HL-60/S4 (cell line): ENCODE measurements at regions not wholly inside any gene's neighbourhood (a gene's known extent, or its start where the extent isn't known, plus 50 kb on each side); places are given as distances from the start of the nearest gene placed in this dataset.

ENCODE experiments used
- in situ Hi-C: fragments of 300-500 bp; cut with MboI; formaldehyde crosslinking; loops from 2 replicates; pipeline ENCODE4 v1.14.3; 2022; ENCODE audit warnings: low sequenced_read_pairs

DNA sequence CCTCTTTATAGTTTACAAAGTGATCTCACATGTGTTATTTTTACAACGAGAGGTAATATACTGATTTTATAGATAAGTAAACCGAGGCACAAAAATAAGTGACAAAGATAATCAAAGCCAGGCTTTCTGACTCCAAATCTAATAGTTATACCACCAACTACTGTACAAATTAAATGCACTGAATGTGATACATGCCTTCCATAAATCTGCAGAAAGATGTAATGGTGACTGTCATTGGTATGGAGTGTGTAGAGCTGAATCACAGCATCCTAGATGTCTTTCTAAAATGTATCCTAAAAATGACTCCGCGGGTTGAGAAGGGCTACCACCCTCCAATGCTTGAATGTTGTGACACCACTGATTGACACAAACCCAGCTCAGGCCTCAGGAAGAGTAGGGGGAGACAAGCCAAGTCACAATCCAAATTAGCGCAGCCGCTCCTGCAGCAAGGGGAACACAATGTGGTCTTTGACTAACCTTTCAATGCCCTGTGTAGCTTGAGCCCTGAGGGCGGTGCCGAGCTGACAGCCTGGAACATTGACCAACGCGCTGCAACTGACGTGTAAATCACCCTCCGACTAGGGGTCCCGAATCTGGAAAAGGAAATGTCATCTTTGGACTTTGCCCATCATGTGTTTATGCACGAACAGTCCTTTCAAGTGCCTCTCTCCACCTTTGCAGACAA lies 136.8 kb downstream of the OLIG3 start:
- in situ Hi-C loops = no loop called here

DNA sequence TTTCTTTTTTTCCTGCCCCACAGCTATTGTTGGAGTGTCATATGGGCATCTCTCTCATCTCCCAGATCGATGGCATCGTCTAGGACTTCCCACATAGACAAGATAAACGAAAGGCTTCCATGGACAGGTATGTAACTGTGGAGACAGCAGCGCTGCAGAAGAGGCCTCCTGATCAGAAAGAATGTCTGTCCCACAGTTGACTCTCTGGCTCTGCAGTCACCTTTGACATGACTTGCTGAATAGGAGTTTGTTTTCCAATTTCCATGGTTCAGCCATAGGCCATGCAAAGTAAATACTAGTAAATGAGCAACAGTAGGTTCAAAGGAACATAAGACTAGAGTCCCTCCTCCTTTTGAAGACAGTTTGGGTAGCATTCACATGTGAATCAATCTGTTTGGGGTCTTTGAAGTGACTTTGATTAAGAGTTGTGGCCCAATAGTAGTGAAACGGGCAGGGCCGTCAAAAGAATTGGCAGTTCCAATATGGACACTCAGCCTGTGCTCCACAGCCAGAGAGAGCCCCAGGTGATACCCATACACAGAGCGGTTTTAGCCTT lies 134.7 kb upstream of the IFNGR1 start:
- in situ Hi-C loops = no loop called here

DNA sequence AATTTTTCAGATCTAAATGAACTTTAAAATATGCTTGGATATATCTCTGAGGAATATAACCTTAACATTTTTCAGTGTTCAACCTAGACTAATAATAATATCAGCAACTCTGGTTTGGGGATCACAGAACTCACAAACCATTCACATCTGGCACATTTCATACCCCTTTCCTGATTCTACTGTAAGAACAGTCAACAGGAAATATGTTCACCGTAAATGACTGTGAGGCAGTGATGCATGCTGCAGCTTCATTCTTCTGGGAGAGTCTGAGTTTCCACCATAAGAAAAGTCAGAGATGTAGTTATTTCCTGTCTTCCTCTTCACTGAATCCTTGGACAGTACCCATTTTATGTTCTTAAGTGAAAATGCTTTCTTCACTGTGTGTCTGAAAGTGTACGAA lies 134.2 kb upstream of the IFNGR1 start:
- in situ Hi-C loops = no loop called here

DNA sequence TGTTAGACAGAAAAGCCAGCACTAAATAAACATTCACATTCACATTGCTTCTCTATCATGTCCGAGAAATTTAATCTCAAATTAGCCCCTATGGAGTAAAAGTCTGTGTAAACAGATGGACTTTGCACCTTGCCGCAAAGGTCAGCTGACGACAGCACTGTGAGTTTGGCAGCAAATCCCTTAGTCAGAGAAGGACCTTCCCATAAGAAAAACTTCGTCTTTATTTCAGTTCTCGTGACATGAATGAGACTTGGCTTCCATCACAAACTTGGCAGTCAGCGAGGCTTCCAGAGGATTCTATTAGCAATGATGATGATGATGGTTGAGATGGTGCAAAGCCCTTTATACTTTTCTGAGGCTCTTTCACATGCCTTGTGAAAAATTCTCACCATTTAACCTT lies 133.7 kb upstream of the IFNGR1 start:
- in situ Hi-C loops = no loop called here

DNA sequence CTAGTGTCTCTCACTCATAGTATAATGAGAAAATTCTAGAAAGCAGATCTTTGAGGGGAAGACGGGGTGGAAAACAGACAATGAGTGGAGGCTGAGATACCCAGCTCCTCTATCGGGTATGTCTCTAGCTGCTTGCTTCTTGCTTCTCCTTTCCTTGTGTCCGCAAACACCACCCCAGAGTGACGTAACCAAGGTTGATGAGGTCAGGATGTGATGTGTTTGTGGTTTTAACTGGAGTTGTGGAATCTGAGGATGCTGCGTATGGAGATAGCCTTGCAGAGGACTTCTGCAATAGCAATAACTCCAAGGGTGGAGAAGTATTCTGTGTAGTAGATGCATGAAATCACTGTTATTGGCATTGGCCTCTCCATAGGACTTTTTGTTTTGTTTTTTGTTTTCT lies 132.7 kb upstream of the IFNGR1 start:
- in situ Hi-C loops = no loop called here

DNA sequence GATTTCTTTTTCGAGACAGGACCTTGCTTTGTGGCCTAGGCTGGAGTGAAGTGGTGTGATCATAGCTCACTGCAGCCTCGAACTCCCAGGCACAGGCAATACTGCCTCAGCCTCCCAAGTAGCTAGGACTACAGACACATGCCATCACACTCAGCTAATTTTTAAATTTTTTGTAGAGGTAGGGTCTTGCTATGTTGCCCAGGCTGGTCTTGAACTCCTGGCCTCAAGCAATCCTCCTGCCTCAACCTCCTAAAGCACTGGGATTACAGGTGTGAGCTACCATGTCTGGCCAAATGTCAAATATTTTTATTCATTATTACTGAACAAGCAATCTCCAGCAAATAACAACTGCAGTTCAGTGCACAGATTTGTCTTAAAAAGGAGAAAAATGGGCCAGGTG lies 131.7 kb upstream of the IFNGR1 start:
- in situ Hi-C loops = no loop called here

DNA sequence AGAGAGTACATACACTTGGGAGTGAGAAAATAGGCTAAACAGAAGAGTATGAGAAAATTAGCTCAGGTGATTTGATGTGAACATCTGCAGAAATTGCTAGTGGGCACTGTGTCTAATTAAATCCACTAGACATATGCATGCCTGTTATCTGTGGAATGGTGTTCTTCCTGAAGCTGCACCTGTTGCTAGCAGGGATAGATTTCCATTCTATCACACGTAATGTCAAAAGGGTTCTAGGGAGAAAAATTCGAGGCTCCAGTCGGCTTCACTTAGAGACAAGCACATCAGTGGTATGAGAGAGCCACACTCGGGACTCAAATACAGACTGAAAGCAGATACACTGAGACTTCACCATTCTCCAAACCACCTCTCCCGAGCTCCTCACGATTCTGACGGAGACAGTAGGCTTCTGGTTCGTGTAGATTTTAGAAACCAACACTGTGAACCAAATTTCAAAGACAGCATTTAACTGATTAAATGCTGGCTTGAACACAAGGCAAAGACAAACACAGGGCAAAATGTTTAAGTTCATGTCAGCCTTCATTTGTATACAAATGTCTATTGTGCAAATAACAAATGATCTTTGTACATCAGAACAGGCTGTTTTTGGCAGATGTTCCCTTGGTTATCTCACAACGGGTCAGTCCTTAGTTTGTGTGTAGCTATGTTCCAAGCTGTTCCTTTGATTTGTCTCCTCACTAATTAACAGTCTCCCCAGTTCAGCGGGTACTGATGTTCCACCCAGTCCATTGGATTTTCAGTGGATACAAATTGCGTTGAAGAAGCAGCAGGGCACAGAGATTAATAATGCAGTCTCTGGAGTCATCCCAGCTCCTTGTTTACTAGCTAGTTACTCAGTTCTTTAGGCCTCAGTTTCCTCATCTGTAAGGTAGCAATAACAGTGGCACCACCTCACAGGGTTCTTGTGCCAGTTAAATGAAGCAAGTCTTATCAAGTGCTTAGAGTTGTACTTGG lies 131.0 kb upstream of the IFNGR1 start:
- in situ Hi-C loops = no loop called here

DNA sequence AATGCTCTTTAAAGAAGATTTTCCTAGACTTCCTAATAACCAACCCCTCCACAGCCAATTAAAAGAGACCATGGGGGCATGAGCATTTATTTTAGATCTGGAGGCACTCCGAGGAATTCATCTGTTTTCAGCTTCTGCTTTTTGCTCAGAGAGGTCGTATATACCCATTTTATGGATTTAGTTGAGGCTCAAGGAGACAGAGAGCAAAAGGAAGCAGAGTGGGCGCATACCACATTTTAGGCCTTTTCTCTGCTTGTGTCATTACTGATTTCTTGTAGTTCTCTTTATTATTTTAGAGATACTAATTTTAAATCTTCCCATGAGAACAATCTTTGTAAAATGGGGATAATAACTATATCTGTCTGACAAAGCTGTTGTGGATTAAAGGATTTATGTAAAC lies 129.6 kb upstream of the IFNGR1 start:
- in situ Hi-C loops = no loop called here

DNA sequence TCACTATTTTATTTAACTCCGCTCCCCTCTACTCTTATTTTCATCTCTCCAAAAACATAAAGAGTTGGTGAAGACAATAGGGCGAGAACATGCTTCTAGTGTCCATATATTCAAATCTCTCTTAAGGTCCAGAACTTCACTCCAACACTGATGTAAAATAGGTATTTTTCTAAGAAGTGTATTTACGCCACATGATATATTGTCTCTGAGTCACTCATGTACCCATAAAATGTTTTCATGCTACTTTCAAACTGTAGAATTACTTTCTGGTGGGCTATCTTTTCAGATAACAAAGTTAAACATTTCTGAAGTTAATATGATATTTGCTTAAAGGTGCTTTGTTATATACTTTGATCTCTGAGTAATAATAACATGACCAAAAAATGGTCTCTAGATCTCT lies 124.1 kb upstream of the IFNGR1 start:
- in situ Hi-C loops = no loop called here

DNA sequence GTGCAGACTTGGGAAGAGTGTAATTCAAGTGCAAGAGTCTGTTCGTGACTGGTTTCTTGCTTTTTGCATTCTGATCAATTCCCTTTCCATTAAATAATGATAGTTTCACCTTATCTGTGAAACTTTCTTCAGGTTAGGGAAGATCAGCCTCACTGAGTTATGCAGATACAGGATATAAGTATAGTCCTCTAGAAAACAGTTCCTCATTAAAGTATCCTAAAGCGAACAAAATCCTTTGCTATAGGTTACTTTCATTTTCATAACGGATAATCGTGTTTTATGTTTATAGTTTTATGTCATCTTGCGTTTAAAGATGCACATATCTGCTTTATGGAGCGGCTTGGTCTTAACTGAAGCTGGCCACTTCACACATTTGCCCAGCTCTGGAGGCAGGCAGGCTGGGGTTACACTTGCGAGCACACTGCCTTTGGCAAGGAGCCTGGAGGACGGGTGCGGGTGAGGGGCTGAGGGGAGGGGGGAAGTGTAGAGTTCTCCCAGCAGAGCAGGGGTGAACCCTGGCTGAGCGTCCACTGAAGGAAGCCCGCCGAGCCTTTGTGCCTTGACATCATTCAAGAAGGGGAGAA lies 123.5 kb upstream of the IFNGR1 start:
- in situ Hi-C loops = no loop called here

DNA sequence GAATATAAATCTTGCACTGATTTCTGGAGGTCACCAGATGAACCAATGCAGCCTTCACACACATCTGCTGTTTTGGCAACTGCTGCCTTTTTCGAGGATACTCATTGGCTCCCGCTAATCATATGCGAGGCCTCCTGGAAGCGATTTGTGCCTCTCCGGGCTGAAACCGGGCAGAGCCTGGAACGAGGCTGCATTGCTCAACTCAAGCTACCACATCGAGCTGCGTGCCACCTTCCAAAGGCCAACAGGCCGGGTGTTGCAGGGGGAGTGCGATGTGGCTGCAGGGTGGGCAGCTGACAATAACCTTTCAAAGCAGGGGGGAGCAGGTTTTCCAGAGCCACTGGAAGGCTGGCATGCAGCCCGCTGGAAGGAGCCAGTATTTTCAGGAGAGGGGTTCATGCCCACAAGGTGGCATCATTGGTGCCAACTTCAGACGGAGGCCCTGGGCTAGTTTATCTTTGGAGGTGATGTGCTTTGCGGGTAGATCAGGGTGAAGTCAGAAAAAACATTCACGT lies 122.6 kb upstream of the IFNGR1 start:
- in situ Hi-C loops = no loop called here

DNA sequence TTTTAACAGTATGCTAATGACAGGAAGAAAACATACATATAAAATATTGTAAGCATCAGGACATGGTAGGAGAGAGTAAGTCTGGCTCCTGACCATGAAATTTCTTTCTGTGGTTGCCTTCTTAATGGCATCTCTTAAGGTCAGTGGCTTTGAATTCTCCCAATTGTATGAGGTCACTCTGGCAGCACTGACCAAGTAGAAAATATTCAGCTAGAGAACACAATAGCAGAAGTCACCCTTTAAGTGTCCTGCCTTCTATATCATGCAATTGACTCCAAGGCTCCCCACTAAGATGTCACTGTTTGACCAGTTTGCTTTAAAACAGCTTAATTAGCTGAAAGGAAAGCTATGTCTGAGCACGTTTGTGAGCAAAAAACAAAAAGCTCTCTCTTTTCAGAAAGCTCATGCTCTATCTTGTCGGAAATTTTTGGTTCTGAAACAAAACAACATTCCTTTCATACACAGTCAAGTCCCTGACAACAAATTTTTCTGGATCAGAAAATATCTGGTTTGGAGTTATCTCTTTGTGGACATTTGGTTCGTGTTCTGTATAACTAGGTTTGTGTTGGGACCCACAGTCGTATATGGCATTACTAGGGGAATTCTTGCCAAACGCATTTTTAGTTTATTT lies 120.9 kb upstream of the IFNGR1 start:
- in situ Hi-C loops = no loop called here

DNA sequence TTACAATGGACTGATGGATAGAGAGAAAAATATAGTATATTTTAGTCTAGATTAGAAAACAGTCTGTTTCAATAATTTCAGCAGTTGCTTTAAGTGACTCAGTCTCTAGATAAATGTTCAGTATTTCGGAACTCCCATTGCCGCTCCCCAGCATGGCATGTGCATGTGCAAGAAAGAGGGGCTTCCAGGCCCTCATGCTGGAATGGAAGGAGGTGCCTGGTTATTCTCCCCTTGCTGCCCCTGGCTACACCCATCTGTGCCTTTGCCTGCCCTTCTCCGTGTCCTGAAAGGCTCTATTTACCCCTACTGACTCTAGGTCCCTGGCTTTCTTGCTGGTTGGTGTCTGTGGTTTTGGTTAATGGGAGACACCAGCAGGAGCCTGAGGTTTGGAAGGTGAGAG lies 115.7 kb upstream of the IFNGR1 start:
- in situ Hi-C loops = no loop called here

DNA sequence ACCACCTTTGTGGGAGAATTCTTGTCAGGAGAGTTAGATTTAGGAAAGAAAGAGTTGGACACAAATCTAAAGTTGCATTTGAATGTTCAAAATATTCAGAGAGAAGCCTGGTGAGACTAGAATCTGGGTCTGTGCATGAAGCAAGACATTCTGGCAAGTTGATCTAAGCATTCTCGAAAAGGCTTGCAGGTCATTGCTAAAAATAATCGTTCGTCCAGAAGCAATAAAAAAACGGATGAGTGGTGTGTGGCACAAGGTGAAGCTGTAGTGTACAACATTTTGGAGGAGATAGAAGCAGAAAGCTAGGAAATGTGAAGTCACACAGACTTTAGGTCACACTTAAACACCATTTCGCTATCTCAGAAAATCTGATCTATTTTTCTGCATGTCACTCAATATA lies 114.9 kb upstream of the IFNGR1 start:
- in situ Hi-C loops = no loop called here

DNA sequence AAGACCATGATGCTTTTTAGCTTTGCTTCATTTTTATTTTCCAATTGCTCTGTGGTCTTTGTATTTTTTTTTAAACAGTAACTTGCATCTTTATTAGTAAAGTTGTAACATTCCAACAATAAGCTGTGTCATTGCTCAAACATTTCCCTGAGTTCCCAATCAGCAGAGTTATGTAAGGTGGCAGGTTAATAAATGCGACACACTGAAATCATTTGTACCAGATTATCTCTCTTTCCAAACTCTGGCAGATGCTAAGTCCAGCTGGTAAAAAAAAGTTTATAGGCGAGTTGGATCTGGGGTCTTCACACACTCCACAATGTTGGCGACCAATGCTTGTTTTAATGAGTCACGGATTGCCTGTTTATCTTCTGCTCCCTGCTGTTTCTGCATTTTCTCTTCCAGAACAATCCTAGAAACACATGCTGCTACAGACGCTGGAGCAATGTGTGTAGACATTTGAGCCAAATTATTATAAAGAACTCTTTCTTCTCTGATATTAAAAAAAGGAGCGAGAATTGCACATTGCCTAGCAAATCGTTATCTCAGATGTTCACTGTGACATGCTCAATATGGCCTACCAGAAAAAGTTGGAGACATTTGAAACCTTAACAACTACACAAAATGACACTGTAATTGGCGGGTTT lies 113.6 kb upstream of the IFNGR1 start:
- in situ Hi-C loops = no loop called here

DNA sequence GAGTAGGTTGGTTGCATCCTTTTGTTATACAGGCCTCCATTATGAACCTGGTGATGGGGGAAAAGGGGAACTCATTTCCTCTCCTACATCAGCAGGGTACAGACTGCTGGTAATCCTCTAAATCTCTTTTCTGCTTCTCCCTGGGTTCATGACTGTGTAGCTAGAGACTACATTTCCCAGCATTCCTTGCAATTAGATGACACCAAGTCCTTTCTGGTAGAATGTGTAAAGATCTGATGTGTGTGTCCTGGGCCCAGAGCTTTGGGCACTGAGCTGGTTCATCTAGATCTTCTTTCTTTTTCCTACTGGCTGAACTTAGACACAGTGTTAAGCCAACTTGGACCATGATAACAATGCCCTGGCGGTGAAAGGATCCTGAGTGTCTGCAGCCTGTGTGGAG lies 104.7 kb upstream of the IFNGR1 start:
- in situ Hi-C loops = no loop called here

DNA sequence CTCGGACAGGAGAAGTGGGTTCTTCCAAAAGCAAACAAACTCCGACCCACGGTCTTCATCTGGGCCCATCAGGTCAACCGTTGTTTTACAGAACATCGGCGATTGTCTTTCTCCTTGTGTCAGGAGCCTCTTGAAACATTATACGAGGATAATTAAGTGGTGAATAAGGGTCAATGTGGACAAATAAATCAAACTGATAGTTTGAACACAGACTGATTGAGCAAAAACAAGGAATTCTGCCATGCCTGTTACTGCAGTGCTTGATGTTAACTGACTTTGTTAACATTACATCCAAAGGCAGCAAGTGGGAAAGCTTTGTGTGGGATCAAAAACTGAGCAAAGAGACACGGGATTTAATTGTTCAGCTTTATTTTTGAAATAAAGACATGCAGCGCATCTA lies 101.1 kb upstream of the IFNGR1 start:
- in situ Hi-C loops = no loop called here

DNA sequence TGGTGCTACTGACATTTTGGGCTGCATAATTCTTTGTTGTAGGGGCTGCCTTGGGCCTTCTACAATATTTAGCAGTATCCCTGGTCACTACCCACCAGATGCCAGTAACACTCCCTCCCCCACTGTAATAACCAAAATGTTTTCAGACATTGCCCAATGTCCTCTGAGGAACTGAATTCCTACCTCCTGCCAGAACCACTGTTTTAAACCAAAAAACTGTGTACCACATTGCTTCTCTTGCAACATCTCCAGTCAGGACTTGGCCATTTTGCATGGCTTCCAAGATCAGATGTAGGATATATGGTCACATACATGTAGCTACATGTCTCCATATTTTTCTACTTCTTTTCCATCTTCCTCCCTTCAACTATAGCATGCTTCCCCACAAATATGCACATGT lies 97.4 kb upstream of the IFNGR1 start:
- in situ Hi-C loops = loop anchor here (10.0 kb wide), 1 partner anchor 328 kb away; no protein-coding TSS in a partner anchor

DNA sequence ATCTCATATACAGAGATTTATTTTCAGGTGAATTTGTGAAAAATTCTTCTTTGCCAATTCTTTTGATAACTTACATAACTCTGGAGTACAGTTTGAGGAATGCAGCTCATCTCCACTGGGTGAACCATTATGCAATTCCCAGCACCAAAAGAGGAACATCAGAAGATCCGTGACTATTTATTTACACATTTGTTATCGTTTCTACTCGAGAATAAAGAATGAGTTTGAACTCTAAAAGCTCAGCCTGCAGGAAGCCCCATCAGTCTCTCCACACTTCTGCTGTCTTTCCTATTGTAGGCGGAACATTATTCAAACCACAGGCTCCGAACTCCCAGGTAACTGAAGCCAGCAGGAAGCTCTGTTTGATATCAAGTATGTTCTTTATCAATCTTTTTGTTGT lies 95.9 kb upstream of the IFNGR1 start:
- in situ Hi-C loops = loop anchor here (10.0 kb wide), 1 partner anchor 330 kb away; no protein-coding TSS in a partner anchor
